Stimulated activated CD8-positive, alpha-beta memory T cell treated with anti-CD3 and anti-CD28 coated beads, Interleukin-4, amount 100 ng/mL, for 48 hours (primary cell): ENCODE measurements at regions not wholly inside any gene's neighbourhood (a gene's known extent, or its start where the extent isn't known, plus 50 kb on each side); places are given as distances from the start of the nearest gene placed in this dataset.

Experiments used
- DNase-seq: peaks from one replicate; pipeline ENCODE4 v3.0.0-alpha.2; 2020

- DNase-seq: no peak
Measured at GRCh38 chr2:158905784-158906183, 62.7 kb upstream of the TANC1 start.

- DNase-seq: no peak
Measured at GRCh38 chr2:158907926-158908456, 60.4 kb upstream of the TANC1 start.

- no peak for DNase-seq
Measured at GRCh38 chr2:158912112-158912511, 56.3 kb upstream of the TANC1 start.

- no peak for DNase-seq
Measured at GRCh38 chr2:158912765-158913164, 55.7 kb upstream of the TANC1 start.

GRCh38 chr2:158914066-158914465 is 54.4 kb upstream of the TANC1 start:
- no peak for DNase-seq

GRCh38 chr2:158914731-158915130 is 53.7 kb upstream of the TANC1 start:
- no peak for DNase-seq

- no peak for DNase-seq
Measured at GRCh38 chr2:158917121-158917520, 51.3 kb upstream of the TANC1 start.

- no peak for DNase-seq
Measured at GRCh38 chr2:158918452-158918851, 50.0 kb upstream of the TANC1 start.
